Upper lobe of right lung (tissue), 1 donor: ENCODE measurements at regions not wholly inside any gene's neighbourhood (a gene's known extent, or its start where the extent isn't known, plus 50 kb on each side); places are given as distances from the start of the nearest gene placed in this dataset.

Experiments used
- ATAC-seq: fragments of 200-7000 bp; cut with Tn5 transposase; one replicate; pipeline ENCODE4 v1.9.1; 2020; ENCODE audit warnings: mild to moderate bottlenecking, moderate library complexity
- DNase-seq: peaks from one replicate; pipeline ENCODE4 v3.0.0-alpha.2; 2020
- H3K27ac ChIP-seq: fragments of 200-600 bp; one replicate; pipeline ENCODE4 v1.8.0; 2022
- H3K27me3 ChIP-seq: fragments of 200-600 bp; one replicate; pipeline ENCODE4 v1.8.0; 2022; ENCODE audit warnings: mild to moderate bottlenecking
- H3K36me3 ChIP-seq: fragments of 200-600 bp; one replicate; pipeline ENCODE4 v1.8.0; 2022
- H3K4me1 ChIP-seq: fragments of 200-600 bp; one replicate; pipeline ENCODE4 v1.8.0; 2022
- H3K4me3 ChIP-seq: fragments of 200-600 bp; one replicate; pipeline ENCODE4 v1.8.0; 2022; ENCODE audit warnings: mild to moderate bottlenecking
- H3K9me3 ChIP-seq: fragments of 200-600 bp; one replicate; pipeline ENCODE4 v1.8.0; 2022
- intact Hi-C: fragments of 100-400 bp; cut with DNase I; formaldehyde crosslinking; loops from one replicate; pipeline ENCODE4 v1.11.0; 2022
- TF ChIP-seq, protein P1 (sequence below): fragments of 200-600 bp; IDR thresholded peaks from one replicate; pipeline ENCODE4 v1.8.0; 2022; ENCODE audit warnings: antibody characterized with exemption
- donor health status: DM: no; HTN: yes; CAD: no; lungs with severe emphysema.

- Histone ChIP-seq H3K27ac (no peak overlapping the region), H3K27me3 (no peaks in the 10 kb centered on the region), H3K4me3 (no peak overlapping the region), H3K4me1 (peaks cover 13% of the 10 kb centered on the region), H3K9me3 (no peaks in the 10 kb centered on the region), H3K36me3 (no peaks in the 10 kb centered on the region)
- TF ChIP-seq, protein P1, sequence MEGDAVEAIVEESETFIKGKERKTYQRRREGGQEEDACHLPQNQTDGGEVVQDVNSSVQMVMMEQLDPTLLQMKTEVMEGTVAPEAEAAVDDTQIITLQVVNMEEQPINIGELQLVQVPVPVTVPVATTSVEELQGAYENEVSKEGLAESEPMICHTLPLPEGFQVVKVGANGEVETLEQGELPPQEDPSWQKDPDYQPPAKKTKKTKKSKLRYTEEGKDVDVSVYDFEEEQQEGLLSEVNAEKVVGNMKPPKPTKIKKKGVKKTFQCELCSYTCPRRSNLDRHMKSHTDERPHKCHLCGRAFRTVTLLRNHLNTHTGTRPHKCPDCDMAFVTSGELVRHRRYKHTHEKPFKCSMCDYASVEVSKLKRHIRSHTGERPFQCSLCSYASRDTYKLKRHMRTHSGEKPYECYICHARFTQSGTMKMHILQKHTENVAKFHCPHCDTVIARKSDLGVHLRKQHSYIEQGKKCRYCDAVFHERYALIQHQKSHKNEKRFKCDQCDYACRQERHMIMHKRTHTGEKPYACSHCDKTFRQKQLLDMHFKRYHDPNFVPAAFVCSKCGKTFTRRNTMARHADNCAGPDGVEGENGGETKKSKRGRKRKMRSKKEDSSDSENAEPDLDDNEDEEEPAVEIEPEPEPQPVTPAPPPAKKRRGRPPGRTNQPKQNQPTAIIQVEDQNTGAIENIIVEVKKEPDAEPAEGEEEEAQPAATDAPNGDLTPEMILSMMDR: no peak
- peak; percentile 60 for DNase-seq
- intact Hi-C loops: no loop called here
- ATAC-seq: no peak
Measured at GRCh38 chr16:85425074-85425662, 188.0 kb upstream of the GSE1 start.

DNA sequence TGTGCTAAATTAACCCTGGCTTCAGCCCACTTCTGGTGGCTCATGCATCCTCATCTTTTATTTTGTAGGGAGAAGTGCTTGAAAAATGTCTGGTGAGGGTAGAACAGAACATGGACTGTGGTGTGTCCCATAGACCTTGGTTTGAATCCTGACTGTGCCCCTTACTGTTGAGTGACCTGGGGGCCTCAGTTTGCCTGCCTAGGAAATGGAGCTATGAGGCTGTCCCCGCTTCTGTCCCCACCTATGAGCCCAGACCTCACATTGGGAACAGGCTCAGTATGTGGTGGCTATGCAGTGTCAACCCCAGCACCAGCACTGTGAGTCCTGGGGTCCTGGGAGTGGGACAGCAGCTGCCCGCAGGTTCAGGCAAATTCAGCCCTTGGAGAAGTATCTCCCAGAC is 186.3 kb upstream of the GSE1 start:
- no peak for DNase-seq
- no peak overlapping the region for H3K27ac ChIP-seq
- TF ChIP-seq, protein P1: no peak
- no peaks in the 10 kb centered on the region for H3K27me3 ChIP-seq
- ATAC-seq: no peak
- H3K4me1 ChIP-seq: peaks cover 13% of the 10 kb centered on the region
- intact Hi-C loops: no loop called here
- no peaks in the 10 kb centered on the region for H3K36me3 ChIP-seq
- no peaks in the 10 kb centered on the region for H3K9me3 ChIP-seq
- H3K4me3 ChIP-seq: no peak overlapping the region

GRCh38 chr16:85428168-85428898 is 184.8 kb upstream of the GSE1 start:
- H3K4me1 ChIP-seq: peaks cover 13% of the 10 kb centered on the region
- peak; percentile 73 for DNase-seq
- no peaks in the 10 kb centered on the region for H3K36me3 ChIP-seq
- H3K27ac ChIP-seq: no peak overlapping the region
- H3K4me3 ChIP-seq: no peak overlapping the region
- H3K9me3 ChIP-seq: no peaks in the 10 kb centered on the region
- no peaks in the 10 kb centered on the region for H3K27me3 ChIP-seq
- TF ChIP-seq, protein P1: peak; percentile 52
- ATAC-seq: peak; percentile 58
- intact Hi-C loops: no loop called here

- DNase-seq: peak; percentile 61
- intact Hi-C loops: no loop called here
- no peaks in the 10 kb centered on the region for H3K36me3 ChIP-seq
- no peak overlapping the region for H3K27ac ChIP-seq
- H3K4me3 ChIP-seq: no peak overlapping the region
- TF ChIP-seq, protein P1: no peak
- H3K27me3 ChIP-seq: no peaks in the 10 kb centered on the region
- no peak for ATAC-seq
- H3K4me1 ChIP-seq: peaks cover 10% of the 10 kb centered on the region
- no peaks in the 10 kb centered on the region for H3K9me3 ChIP-seq
Measured at GRCh38 chr16:85428899-85429775, 184.0 kb upstream of the GSE1 start.

GRCh38 chr16:85429776-85430522 is 183.2 kb upstream of the GSE1 start:
- Histone ChIP-seq H3K27me3 (no peaks in the 10 kb centered on the region), H3K36me3 (no peaks in the 10 kb centered on the region), H3K9me3 (no peaks in the 10 kb centered on the region), H3K27ac (no peak overlapping the region), H3K4me1 (peaks cover 1% of the 10 kb centered on the region), H3K4me3 (no peak overlapping the region)
- ATAC-seq: no peak
- intact Hi-C loops: no loop called here
- TF ChIP-seq, protein P1: no peak
- no peak for DNase-seq
